Endothelial cell of umbilical vein (primary cell): ENCODE measurements at regions not wholly inside any gene's neighbourhood (a gene's known extent, or its start where the extent isn't known, plus 50 kb on each side); places are given as distances from the start of the nearest gene placed in this dataset.
A peak's percentile ranks its signal among the peaks of the same experiment; 100 is the strongest.

Experiments used
- BruUV-seq: library from RNA; stranded (reverse); fragments of 400-500 nt; replicated peaks from 2 replicates; lab custom pipeline; 2021; lab: Mats Ljungman, UMichigan
- CTCF ChIA-PET: fragments of 300-600, 350-600 bp; sonication (Branson Sonifier 250); formaldehyde crosslinking; loops from one replicate; lab custom pipeline; 2021; ENCODE audit warnings: antibody characterized with exemption, inconsistent platforms; lab: Charles Lee
- POLR2A ChIA-PET: fragments of 300-600, 350-600 bp; sonication (Branson Sonifier 250); formaldehyde crosslinking; loops from one replicate; lab custom pipeline; 2021; ENCODE audit warnings: antibody characterized with exemption, inconsistent platforms; lab: Charles Lee
- DNase-seq: peaks from one replicate; pipeline ENCODE4 v3.0.0-alpha.2; 2011; ENCODE audit warnings: low read depth, low spot score
- FAIRE-seq: peaks from 2 replicates; lab custom pipeline; 2011; peaks lifted over from hg19 to GRCh38; lab: Jason Lieb, UNC
- H2AFZ ChIP-seq: 2 replicates; pipeline ENCODE4 v1.6.0; 2012; ENCODE audit warnings: low read depth, low read length, control low read depth, inconsistent platforms
- H3K27ac ChIP-seq: 2 replicates; pipeline ENCODE4 v1.5.1; 2011; ENCODE audit warnings: low read depth, mild to moderate bottlenecking, control low read depth, low read length, moderate library complexity; ENCODE audit not compliant: insufficient read depth
- H3K27me3 ChIP-seq, 2 experiments: 2 replicates each; pipeline versions ENCODE4 v1.6.0 to v1.6.1; 2011; ENCODE audit warnings: low read length in 2 of 2, mixed read lengths in 1 of 2; ENCODE audit not compliant: control insufficient read depth in 2 of 2, insufficient read depth in 2 of 2
- H3K36me3 ChIP-seq, 2 experiments: 2 replicates in 1 of 2; 3 replicates in 1 of 2; pipeline ENCODE4 v1.5.1; 2011; ENCODE audit warnings: low read length in 2 of 2, mild to moderate bottlenecking in 1 of 2, moderate library complexity in 1 of 2; ENCODE audit not compliant: control insufficient read depth in 2 of 2, insufficient read depth in 2 of 2; ENCODE audit errors: extremely low read depth in 1 of 2
- H3K4me1 ChIP-seq: 3 replicates; pipeline ENCODE4 v1.5.1; 2011; ENCODE audit warnings: mild to moderate bottlenecking, low read length; ENCODE audit not compliant: control insufficient read depth, insufficient read depth; ENCODE audit errors: extremely low read depth
- H3K4me2 ChIP-seq: 2 replicates; pipeline ENCODE4 v1.6.1; 2011; ENCODE audit warnings: low read length, control low read depth, mixed read lengths; ENCODE audit not compliant: insufficient read depth
- H3K4me3 ChIP-seq, 3 experiments: fragments of 200-600 bp in 1 of 3; sonication (generic), shearing (Covaris generic) in 1 of 3; replicated peaks in 1 of 3; 2 replicates each; pipeline ENCODE4 v1.5.1; 2011 to 2016; ENCODE audit warnings: control low read depth in 3 of 3, low read length in 3 of 3, mild to moderate bottlenecking in 2 of 3, inconsistent platforms in 1 of 3, low read depth in 1 of 3, moderate library complexity in 1 of 3; ENCODE audit not compliant: insufficient read depth in 1 of 3
- H3K79me2 ChIP-seq: 2 replicates; pipeline ENCODE4 v1.6.0; 2012; ENCODE audit warnings: low read length, inconsistent platforms; ENCODE audit not compliant: control insufficient read depth, insufficient read depth
- H3K9ac ChIP-seq: replicated peaks from 2 replicates; pipeline ENCODE3; 2011; ENCODE audit warnings: low read length, control low read depth; ENCODE audit not compliant: insufficient read depth; ENCODE audit errors: extremely low read depth
- H3K9me1 ChIP-seq: replicated peaks from 3 replicates; pipeline ENCODE4 v1.6.0; 2011; ENCODE audit warnings: mild to moderate bottlenecking, low read length; ENCODE audit not compliant: control insufficient read depth, insufficient read depth; ENCODE audit errors: extremely low read depth
- H3K9me3 ChIP-seq: replicated peaks from 2 replicates; pipeline ENCODE4 v1.5.1; 2012; ENCODE audit warnings: low read length, inconsistent platforms; ENCODE audit not compliant: control insufficient read depth, insufficient read depth
- H4K20me1 ChIP-seq: replicated peaks from 2 replicates; pipeline ENCODE3; 2011; ENCODE audit warnings: mild to moderate bottlenecking, low read length; ENCODE audit not compliant: control insufficient read depth, insufficient read depth; ENCODE audit errors: extremely low read depth
- EZH2 ChIP-seq: IDR thresholded peaks from 2 replicates; pipeline ENCODE4 v1.6.1; 2012; ENCODE audit warnings: borderline replicate concordance, low read depth, mild to moderate bottlenecking, moderate library complexity, low read length, inconsistent platforms; ENCODE audit not compliant: severe bottlenecking
- FOS ChIP-seq: IDR thresholded peaks from 2 replicates; pipeline ENCODE4 v1.6.1; 2011; ENCODE audit warnings: mild to moderate bottlenecking, low read length, moderate library complexity, borderline replicate concordance; ENCODE audit not compliant: insufficient read depth
- GATA2 ChIP-seq: IDR thresholded peaks from 2 replicates; pipeline ENCODE4 v1.7.0; 2011; ENCODE audit warnings: low read depth, mild to moderate bottlenecking, moderate library complexity, mixed read lengths, low read length; ENCODE audit not compliant: insufficient read length, insufficient read depth
- JUN ChIP-seq: IDR thresholded peaks from 2 replicates; pipeline ENCODE4 v1.6.1; 2011; ENCODE audit warnings: borderline replicate concordance, low read depth; ENCODE audit not compliant: insufficient read length, insufficient read depth
- MAX ChIP-seq: IDR thresholded peaks from 2 replicates; pipeline ENCODE4 v1.6.1; 2011; ENCODE audit not compliant: insufficient read depth, insufficient read length
- MYC ChIP-seq: IDR thresholded peaks from one replicate; pipeline ENCODE4 v1.6.1; 2011; ENCODE audit warnings: mild to moderate bottlenecking, low read depth, low read length
- POLR2A ChIP-seq: IDR thresholded peaks from 2 replicates; pipeline ENCODE4 v1.6.1; 2012; ENCODE audit warnings: low read depth, mild to moderate bottlenecking, control low read depth, low read length
- POLR2AphosphoS5 ChIP-seq: IDR thresholded peaks from 2 replicates; pipeline ENCODE4 v1.6.1; 2012; ENCODE audit warnings: low read depth, mild to moderate bottlenecking, control low read depth, low read length, moderate library complexity; ENCODE audit not compliant: insufficient read depth
- dilution Hi-C: fragments of 300-500 bp; cut with MboI; formaldehyde crosslinking; loops from one replicate; pipeline ENCODE4 v1.15.0; 2019; ENCODE audit warnings: low sequenced_read_pairs; ENCODE audit not compliant: extremely low pct_ligation_motif_present
- intact Hi-C: fragments of 100-400 bp; cut with micrococcal nuclease; formaldehyde crosslinking; loops from one replicate; pipeline ENCODE4 v1.10.0; 2022
- TF ChIP-seq, protein P1 (sequence below), 2 donors: IDR thresholded peaks; 1 replicate in 1 of 2; 2 replicates in 1 of 2; pipeline ENCODE4 v1.5.1; 2011; ENCODE audit warnings: low read length in 2 of 2, mild to moderate bottlenecking in 2 of 2, moderate library complexity in 2 of 2, control low read depth in 1 of 2, inconsistent platforms in 1 of 2, low read depth in 1 of 2; ENCODE audit not compliant: insufficient read depth in 1 of 2; ENCODE audit errors: extremely low read depth in 1 of 2

DNA sequence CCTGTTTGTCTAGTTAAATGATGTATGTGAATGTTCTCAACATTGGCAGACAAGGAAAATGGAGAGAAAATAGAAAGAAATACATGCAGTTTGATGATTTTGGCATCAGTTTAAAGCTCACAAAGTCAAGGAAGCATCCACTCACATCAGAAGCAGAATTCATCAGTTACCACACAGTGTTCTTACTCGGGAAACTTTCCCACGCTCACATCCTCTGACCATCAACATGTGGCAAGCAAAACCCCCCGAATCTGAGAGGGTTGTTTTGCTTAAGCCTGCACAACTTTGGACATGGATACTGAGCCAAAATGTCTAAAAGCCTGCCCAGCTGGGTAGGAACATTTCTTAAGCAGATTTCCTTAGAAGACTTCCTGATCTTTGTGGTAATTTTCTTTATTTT, 407.6 kb downstream of the ANKRD50 start:
- no peaks in the 10 kb centered on the region for H3K9me1 ChIP-seq
- H3K36me3 ChIP-seq, result no peaks in the 10 kb centered on the region
- no peaks in the 10 kb centered on the region for H3K27me3 ChIP-seq
- no peaks in the 10 kb centered on the region for H4K20me1 ChIP-seq
- dilution Hi-C loops (no loop called here), intact Hi-C loops (no loop called here)
- DNase-seq (peak; percentile 3), FAIRE-seq (no peak)
- no peak overlapping the region for H3K4me3 ChIP-seq
- H3K9me3 ChIP-seq, result no peaks in the 10 kb centered on the region
- no peak overlapping the region for H3K27ac ChIP-seq
- H3K4me2 ChIP-seq, result no peak overlapping the region
- no TSS peak for BruUV-seq
- H3K4me1 ChIP-seq, result no peaks in the 10 kb centered on the region
- no peak for TF ChIP-seq POLR2A
- no peak for TF ChIP-seq GATA2
- TF ChIP-seq JUN, result no peak
- no peak for TF ChIP-seq MYC
- no peak for TF ChIP-seq FOS
- TF ChIP-seq POLR2AphosphoS5, result no peak
- no peak for TF ChIP-seq MAX
- TF ChIP-seq, protein P1, sequence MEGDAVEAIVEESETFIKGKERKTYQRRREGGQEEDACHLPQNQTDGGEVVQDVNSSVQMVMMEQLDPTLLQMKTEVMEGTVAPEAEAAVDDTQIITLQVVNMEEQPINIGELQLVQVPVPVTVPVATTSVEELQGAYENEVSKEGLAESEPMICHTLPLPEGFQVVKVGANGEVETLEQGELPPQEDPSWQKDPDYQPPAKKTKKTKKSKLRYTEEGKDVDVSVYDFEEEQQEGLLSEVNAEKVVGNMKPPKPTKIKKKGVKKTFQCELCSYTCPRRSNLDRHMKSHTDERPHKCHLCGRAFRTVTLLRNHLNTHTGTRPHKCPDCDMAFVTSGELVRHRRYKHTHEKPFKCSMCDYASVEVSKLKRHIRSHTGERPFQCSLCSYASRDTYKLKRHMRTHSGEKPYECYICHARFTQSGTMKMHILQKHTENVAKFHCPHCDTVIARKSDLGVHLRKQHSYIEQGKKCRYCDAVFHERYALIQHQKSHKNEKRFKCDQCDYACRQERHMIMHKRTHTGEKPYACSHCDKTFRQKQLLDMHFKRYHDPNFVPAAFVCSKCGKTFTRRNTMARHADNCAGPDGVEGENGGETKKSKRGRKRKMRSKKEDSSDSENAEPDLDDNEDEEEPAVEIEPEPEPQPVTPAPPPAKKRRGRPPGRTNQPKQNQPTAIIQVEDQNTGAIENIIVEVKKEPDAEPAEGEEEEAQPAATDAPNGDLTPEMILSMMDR (IDR thresholded peaks at IDR 0.05; ENCODE audit: extremely low read depth in 1 of 2, insufficient read depth in 1 of 2, low read depth in 1 of 2, low read length in 2 of 2), result no peak
- no peak for TF ChIP-seq EZH2
- no peak overlapping the region for H3K9ac ChIP-seq
- POLR2A ChIA-PET, result no interaction called here
- CTCF ChIA-PET, result no interaction called here
- no peak overlapping the region for H2AFZ ChIP-seq
- H3K79me2 ChIP-seq, result no peaks in the 10 kb centered on the region
